CD14-positive monocyte (primary cell): ENCODE measurements at regions not wholly inside any gene's neighbourhood (a gene's known extent, or its start where the extent isn't known, plus 50 kb on each side); places are given as distances from the start of the nearest gene placed in this dataset.
A peak's percentile ranks its signal among the peaks of the same experiment; 100 is the strongest.
"Not testable (repeated sequence)": the region's sequence is repeated elsewhere in the genome, so short reads cannot be mapped to it uniquely, and the experiment has no call there.

Experiments used
- DNase-seq, 3 donors: peaks; one replicate each; pipeline ENCODE4 v3.0.0-alpha.2; 2011 to 2022
- H2AFZ ChIP-seq: 2 replicates; pipeline ENCODE4 v1.6.0; 2012; ENCODE audit warnings: mild to moderate bottlenecking, low read depth, low read length, inconsistent platforms; ENCODE audit not compliant: insufficient read depth, poor library complexity, severe bottlenecking
- H3K27ac ChIP-seq, 2 donors: 1 replicate in 1 of 2; 2 replicates in 1 of 2; pipeline ENCODE4 v1.5.1; 2012 to 2013; ENCODE audit warnings: low read length in 2 of 2, control low read depth in 1 of 2, inconsistent platforms in 1 of 2, low read depth in 1 of 2, mild to moderate bottlenecking in 1 of 2
- H3K27me3 ChIP-seq, 2 donors: one replicate each; pipeline versions ENCODE4 v1.6.0 to v1.6.1; 2011 to 2013; ENCODE audit warnings: low read length in 2 of 2; ENCODE audit not compliant: control insufficient read depth in 2 of 2, insufficient read depth in 2 of 2
- H3K36me3 ChIP-seq, 2 donors: replicated peaks in 1 of 2; 1 replicate in 1 of 2; 2 replicates in 1 of 2; pipeline versions ENCODE4 v1.5.1 to v1.6.1; 2012 to 2013; ENCODE audit warnings: low read length in 2 of 2, control low read depth in 1 of 2, inconsistent platforms in 1 of 2, mild to moderate bottlenecking in 1 of 2; ENCODE audit not compliant: insufficient read depth in 2 of 2, control insufficient read depth in 1 of 2
- H3K4me1 ChIP-seq, 2 donors: 1 replicate in 1 of 2; 2 replicates in 1 of 2; pipeline versions ENCODE4 v1.5.1 to v1.6.1; 2012 to 2013; ENCODE audit warnings: low read length in 2 of 2, control low read depth in 1 of 2, inconsistent platforms in 1 of 2, mild to moderate bottlenecking in 1 of 2, moderate library complexity in 1 of 2; ENCODE audit not compliant: insufficient read depth in 2 of 2, control insufficient read depth in 1 of 2
- H3K4me2 ChIP-seq: replicated peaks from 2 replicates; pipeline ENCODE3; 2012; ENCODE audit warnings: low read length, moderate library complexity, mild to moderate bottlenecking; ENCODE audit not compliant: poor library complexity, severe bottlenecking; ENCODE audit errors: extremely low read depth
- H3K4me3 ChIP-seq, 3 experiments: fragments of 200-600 bp in 1 of 3; sonication (generic) in 1 of 3; replicated peaks in 1 of 3; 1 replicate in 2 of 3; 2 replicates in 1 of 3; pipeline ENCODE4 v1.5.1; 2011 to 2013; ENCODE audit warnings: low read length in 3 of 3, mild to moderate bottlenecking in 3 of 3, control low read depth in 2 of 3, low read depth in 2 of 3, inconsistent platforms in 1 of 3, moderate library complexity in 1 of 3
- H3K79me2 ChIP-seq: 2 replicates; pipeline ENCODE4 v1.6.0; 2012; ENCODE audit warnings: mild to moderate bottlenecking, control low read depth, inconsistent platforms, low read length, moderate library complexity; ENCODE audit not compliant: insufficient read depth
- H3K9ac ChIP-seq: 2 replicates; pipeline ENCODE4 v1.6.0; 2017; ENCODE audit warnings: low read length, mild to moderate bottlenecking; ENCODE audit not compliant: insufficient read depth, poor library complexity, severe bottlenecking
- H3K9me3 ChIP-seq, 2 donors: replicated peaks in 1 of 2; 1 replicate in 1 of 2; 2 replicates in 1 of 2; pipeline versions ENCODE4 v1.5.1 to v1.6.1; 2012 to 2013; ENCODE audit warnings: low read length in 2 of 2, control low read depth in 1 of 2; ENCODE audit not compliant: control insufficient read depth in 1 of 2, insufficient read depth in 1 of 2
- H4K20me1 ChIP-seq: 2 replicates; pipeline ENCODE4 v1.6.0; 2012; ENCODE audit warnings: mild to moderate bottlenecking, low read length, control low read depth, moderate library complexity; ENCODE audit not compliant: insufficient read depth
- H3K27ac Mint-ChIP-seq, 7 donors: one replicate each; pipeline ENCODE4 v1.8.0; 2020; ENCODE audit warnings: mild to moderate bottlenecking in 7 of 7, mixed read lengths in 7 of 7, moderate library complexity in 6 of 7, inconsistent platforms in 2 of 7
- H3K27me3 Mint-ChIP-seq, 3 donors: one replicate each; pipeline ENCODE4 v1.8.0; 2021 to 2022; ENCODE audit warnings: low read depth in 3 of 3, mild to moderate bottlenecking in 3 of 3, mixed read lengths in 3 of 3, moderate library complexity in 3 of 3, inconsistent platforms in 1 of 3
- H3K36me3 Mint-ChIP-seq, 2 donors: one replicate each; pipeline ENCODE4 v1.8.0; 2020; ENCODE audit warnings: mixed read lengths in 2 of 2, inconsistent platforms in 1 of 2, mild to moderate bottlenecking in 1 of 2
- H3K4me1 Mint-ChIP-seq: one replicate; pipeline ENCODE4 v1.8.0; 2020; ENCODE audit warnings: mild to moderate bottlenecking, mixed read lengths
- H3K4me3 Mint-ChIP-seq, 2 donors: one replicate each; pipeline ENCODE4 v1.8.0; 2020; ENCODE audit warnings: mild to moderate bottlenecking in 2 of 2, mixed read lengths in 2 of 2, moderate library complexity in 1 of 2
- H3K9me3 Mint-ChIP-seq, 7 donors: one replicate each; pipeline ENCODE4 v1.8.0; 2020 to 2022; ENCODE audit warnings: mixed read lengths in 7 of 7, mild to moderate bottlenecking in 6 of 7, moderate library complexity in 6 of 7, inconsistent platforms in 2 of 7
- WGBS: methylation state at CpG from one replicate; pipeline ENCODE4 v1.1.5; 2013; ENCODE audit warnings: missing lambda C conversion rate; ENCODE audit not compliant: insufficient coverage; 5-methylcytosine and 5-hydroxymethylcytosine counted together
- intact Hi-C, 2 donors: fragments of 100-400 bp; cut with micrococcal nuclease; formaldehyde crosslinking; loops; one replicate each; pipeline versions ENCODE4 v1.15.0 to v1.15.1; 2023

- H3K4me1 ChIP-seq, H3K27ac Mint-ChIP-seq, H3K79me2 ChIP-seq, H4K20me1 ChIP-seq, H3K9me3 ChIP-seq, H3K9ac ChIP-seq, H3K36me3 Mint-ChIP-seq, DNase-seq, H3K27me3 ChIP-seq, H2AFZ ChIP-seq, H3K4me1 Mint-ChIP-seq, H3K4me3 ChIP-seq, H3K27ac ChIP-seq, H3K4me3 Mint-ChIP-seq, H3K36me3 ChIP-seq, intact Hi-C loops, H3K9me3 Mint-ChIP-seq, H3K4me2 ChIP-seq: not testable (repeated sequence)
- peaks cover 2 to 34% (median 17%) of the 10 kb centered on the region in 3 donors for H3K27me3 Mint-ChIP-seq
- WGBS: no CpG with 5 or more reads among the region's 15 CpGs
Observed at GRCh38 chr3:195637473-195638233, 53.9 kb upstream of the APOD start.

- H3K4me1 Mint-ChIP-seq, H3K4me1 ChIP-seq, H3K9me3 ChIP-seq, H4K20me1 ChIP-seq, intact Hi-C loops, H3K4me3 ChIP-seq, H3K36me3 Mint-ChIP-seq, H2AFZ ChIP-seq, H3K9me3 Mint-ChIP-seq, H3K4me2 ChIP-seq, DNase-seq, H3K27me3 ChIP-seq, H3K36me3 ChIP-seq, H3K79me2 ChIP-seq, H3K27ac Mint-ChIP-seq, H3K4me3 Mint-ChIP-seq, H3K9ac ChIP-seq, H3K27ac ChIP-seq: not testable (repeated sequence)
- peaks cover 2 to 39% (median 19%) of the 10 kb centered on the region in 3 donors for H3K27me3 Mint-ChIP-seq
- WGBS: no CpG with 5 or more reads among the region's 7 CpGs
Observed at GRCh38 chr3:195637011-195637410, 53.3 kb upstream of the APOD start.

- H3K9me3 ChIP-seq, H3K4me1 ChIP-seq, H3K27ac Mint-ChIP-seq, H3K4me1 Mint-ChIP-seq, H4K20me1 ChIP-seq, DNase-seq, H3K27me3 ChIP-seq, H3K36me3 ChIP-seq, H3K4me2 ChIP-seq, H3K9me3 Mint-ChIP-seq, H3K9ac ChIP-seq, H3K36me3 Mint-ChIP-seq, H3K27ac ChIP-seq, H3K79me2 ChIP-seq, intact Hi-C loops, H2AFZ ChIP-seq: not testable (repeated sequence)
- peak overlapping the region in 1 of 3 experiments; percentile 19 for H3K4me3 ChIP-seq
- peak overlapping the region in 1 of 2 donors; percentile 69 for H3K4me3 Mint-ChIP-seq
- WGBS: 90% methylated on average over 5 of the region's 21 CpGs
- H3K27me3 Mint-ChIP-seq: peaks cover 2 to 39% (median 18%) of the 10 kb centered on the region in 3 donors
Observed at GRCh38 chr3:195635898-195636685, 52.4 kb upstream of the APOD start.

- H3K4me1 ChIP-seq, H3K9me3 ChIP-seq, H2AFZ ChIP-seq, H3K36me3 ChIP-seq, H3K36me3 Mint-ChIP-seq, DNase-seq, H3K9me3 Mint-ChIP-seq, H3K27me3 ChIP-seq, H3K27ac ChIP-seq, H3K79me2 ChIP-seq, H4K20me1 ChIP-seq, H3K9ac ChIP-seq, H3K4me2 ChIP-seq, H3K4me3 ChIP-seq, H3K27ac Mint-ChIP-seq, intact Hi-C loops, H3K4me1 Mint-ChIP-seq: not testable (repeated sequence)
- Mint-ChIP-seq H3K4me3 (peak overlapping the region in 1 of 2 donors; percentile 37), H3K27me3 (peaks cover 2 to 39% (median 17%) of the 10 kb centered on the region in 3 donors)
- no CpG with 5 or more reads among the region's 64 CpGs for WGBS
Observed at GRCh38 chr3:195635262-195635873, 51.6 kb upstream of the APOD start.
